Right atrium auricular region (tissue), 2 donors: ENCODE measurements at regions not wholly inside any gene's neighbourhood (a gene's known extent, or its start where the extent isn't known, plus 50 kb on each side); places are given as distances from the start of the nearest gene placed in this dataset.

ENCODE experiments used
- DNase-seq: peaks from one replicate; pipeline ENCODE4 v3.0.0-alpha.2; 2019; ENCODE audit warnings: low spot score
- H3K27ac ChIP-seq, 2 donors: fragments of 200-600 bp; sonication (generic); 1 replicate in 1 of 2; 2 replicates in 1 of 2; pipeline ENCODE4 v1.5.1; 2016 to 2019
- H3K27me3 ChIP-seq, 2 donors: fragments of 200-600 bp; sonication (generic); one replicate each; pipeline versions ENCODE4 v1.5.1 to v1.6.0; 2017 to 2019
- H3K36me3 ChIP-seq: fragments of 200-600 bp; sonication (generic); one replicate; pipeline ENCODE4 v1.5.1; 2016
- H3K4me1 ChIP-seq, 2 donors: fragments of 200-600 bp; sonication (generic); one replicate each; pipeline versions ENCODE4 v1.5.1 to v1.6.0; 2017 to 2019
- H3K4me3 ChIP-seq, 2 donors: fragments of 200-600 bp; sonication (generic); 1 replicate in 1 of 2; 2 replicates in 1 of 2; pipeline ENCODE4 v1.5.1; 2017 to 2019; ENCODE audit warnings: mild to moderate bottlenecking in 1 of 2, moderate library complexity in 1 of 2
- H3K9me3 ChIP-seq, 2 donors: fragments of 200-600 bp; sonication (generic); one replicate each; pipeline ENCODE4 v1.5.1; 2019
- TF ChIP-seq, protein P1 (sequence below), 2 donors: fragments of 200-600 bp; sonication (generic); IDR thresholded peaks; one replicate each; pipeline ENCODE4 v1.5.1; 2019; ENCODE audit warnings: antibody characterized with exemption in 2 of 2

DNA sequence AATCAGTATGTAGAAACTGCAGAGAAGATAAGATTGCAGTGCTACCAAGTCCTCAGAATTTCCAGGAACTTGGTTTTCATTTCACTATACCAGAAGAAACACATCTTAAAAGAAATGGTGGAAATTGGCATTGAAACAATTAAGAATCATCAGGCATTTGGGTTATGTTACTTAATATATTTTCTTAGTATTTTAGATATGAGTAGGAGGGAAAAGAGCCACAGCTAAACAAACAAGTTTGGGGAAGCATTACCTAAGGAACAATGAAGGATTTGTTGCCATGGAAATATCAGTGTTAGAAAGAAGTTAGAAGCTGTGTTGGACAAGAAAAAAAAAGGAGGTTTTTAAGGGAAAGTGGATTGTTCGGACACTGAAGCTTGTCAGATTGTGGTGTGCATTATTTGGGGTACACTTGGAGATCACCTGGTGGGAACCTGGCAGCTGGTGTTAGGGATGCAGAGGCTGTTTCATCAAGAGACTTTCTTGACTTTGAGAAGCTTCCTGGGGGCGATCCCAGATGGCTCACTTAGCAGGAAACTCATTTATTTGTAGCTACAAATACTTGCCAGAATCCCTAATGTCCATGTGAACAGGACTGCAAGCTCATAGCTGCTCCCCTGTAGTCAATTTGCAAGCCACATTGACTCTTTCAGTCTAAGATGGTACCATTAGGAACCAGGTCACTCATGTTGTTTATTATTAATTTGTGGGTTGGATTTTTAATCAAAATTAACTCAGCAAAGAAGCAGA is 246.7 kb downstream of the RFC3 start:
- no peak overlapping the region for H3K27ac ChIP-seq
- no peak overlapping the region for H3K4me3 ChIP-seq
- TF ChIP-seq, protein P1, sequence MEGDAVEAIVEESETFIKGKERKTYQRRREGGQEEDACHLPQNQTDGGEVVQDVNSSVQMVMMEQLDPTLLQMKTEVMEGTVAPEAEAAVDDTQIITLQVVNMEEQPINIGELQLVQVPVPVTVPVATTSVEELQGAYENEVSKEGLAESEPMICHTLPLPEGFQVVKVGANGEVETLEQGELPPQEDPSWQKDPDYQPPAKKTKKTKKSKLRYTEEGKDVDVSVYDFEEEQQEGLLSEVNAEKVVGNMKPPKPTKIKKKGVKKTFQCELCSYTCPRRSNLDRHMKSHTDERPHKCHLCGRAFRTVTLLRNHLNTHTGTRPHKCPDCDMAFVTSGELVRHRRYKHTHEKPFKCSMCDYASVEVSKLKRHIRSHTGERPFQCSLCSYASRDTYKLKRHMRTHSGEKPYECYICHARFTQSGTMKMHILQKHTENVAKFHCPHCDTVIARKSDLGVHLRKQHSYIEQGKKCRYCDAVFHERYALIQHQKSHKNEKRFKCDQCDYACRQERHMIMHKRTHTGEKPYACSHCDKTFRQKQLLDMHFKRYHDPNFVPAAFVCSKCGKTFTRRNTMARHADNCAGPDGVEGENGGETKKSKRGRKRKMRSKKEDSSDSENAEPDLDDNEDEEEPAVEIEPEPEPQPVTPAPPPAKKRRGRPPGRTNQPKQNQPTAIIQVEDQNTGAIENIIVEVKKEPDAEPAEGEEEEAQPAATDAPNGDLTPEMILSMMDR (IDR thresholded peaks at IDR 0.05) = no peak
- H3K36me3 ChIP-seq = no peaks in the 10 kb centered on the region
- H3K4me1 ChIP-seq = no peaks in the 10 kb centered on the region
- DNase-seq = no peak
- no peaks in the 10 kb centered on the region for H3K9me3 ChIP-seq
- H3K27me3 ChIP-seq = no peaks in the 10 kb centered on the region

DNA sequence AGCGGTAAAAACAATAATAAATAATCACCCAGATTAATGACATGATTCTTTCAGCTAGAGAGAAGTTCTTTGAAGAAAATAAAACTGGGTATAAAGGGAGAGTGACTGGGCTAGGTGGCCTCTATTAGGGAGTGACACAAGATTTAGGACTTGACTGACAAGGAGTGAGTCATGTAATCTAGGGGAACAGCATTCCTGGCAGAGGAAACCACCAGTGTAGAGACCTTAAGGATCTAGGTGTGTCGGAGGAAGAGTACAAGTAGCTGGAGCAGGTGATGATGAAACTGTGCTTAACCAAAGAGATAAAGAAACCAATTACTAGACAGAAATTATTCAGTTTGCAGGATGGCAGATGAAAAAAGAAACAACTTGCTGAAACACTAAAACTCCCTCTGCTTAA is 248.0 kb downstream of the RFC3 start:
- H3K4me1 ChIP-seq = no peaks in the 10 kb centered on the region
- TF ChIP-seq, protein P1 (IDR thresholded peaks at IDR 0.05) = no peak
- no peak overlapping the region for H3K4me3 ChIP-seq
- no peak overlapping the region for H3K27ac ChIP-seq
- no peaks in the 10 kb centered on the region for H3K36me3 ChIP-seq
- no peaks in the 10 kb centered on the region for H3K9me3 ChIP-seq
- no peak for DNase-seq
- no peaks in the 10 kb centered on the region for H3K27me3 ChIP-seq

DNA sequence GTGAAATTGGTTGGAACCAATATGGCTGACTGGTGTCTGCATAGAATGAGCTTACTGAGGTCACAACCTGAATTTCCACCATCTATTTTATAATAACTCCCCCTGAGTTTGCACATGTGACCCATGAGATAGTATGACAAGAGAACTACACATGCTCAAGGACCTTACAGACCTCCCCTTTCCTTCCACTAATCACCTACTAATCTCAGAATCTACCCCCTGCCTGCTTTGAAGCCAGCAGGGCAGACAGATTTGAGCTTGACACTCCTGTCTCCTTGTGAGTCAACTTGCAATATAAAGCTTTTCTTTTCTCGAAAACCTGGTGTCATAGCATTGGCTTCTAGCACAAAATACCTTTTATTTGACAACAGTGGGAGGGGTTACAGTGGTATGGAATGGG is 248.4 kb downstream of the RFC3 start:
- Histone ChIP-seq H3K4me3 (no peak overlapping the region), H3K27me3 (no peaks in the 10 kb centered on the region), H3K9me3 (no peaks in the 10 kb centered on the region), H3K27ac (no peak overlapping the region), H3K36me3 (no peaks in the 10 kb centered on the region), H3K4me1 (no peaks in the 10 kb centered on the region)
- DNase-seq = no peak
- TF ChIP-seq, protein P1 (IDR thresholded peaks at IDR 0.05) = no peak

DNA sequence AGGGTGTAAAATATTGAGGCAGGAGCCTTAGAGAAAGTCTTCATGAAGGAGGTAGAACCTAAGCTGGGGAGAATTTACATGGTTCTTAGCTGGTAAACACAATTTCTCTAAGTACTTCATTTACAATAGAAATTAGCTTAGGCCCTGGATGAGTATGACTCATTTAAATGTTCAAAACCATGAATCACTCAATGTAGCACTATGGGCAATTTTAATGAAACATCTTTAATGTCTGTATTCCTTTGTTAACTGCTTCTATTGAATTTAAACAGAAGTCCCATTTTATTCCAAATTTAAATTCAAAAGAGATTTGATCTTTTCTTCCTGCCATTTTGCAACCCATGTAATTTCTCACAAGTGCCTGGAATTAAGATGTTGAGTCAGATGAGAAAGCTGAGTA is 252.1 kb downstream of the RFC3 start:
- H3K9me3 ChIP-seq = peaks cover 0 to 18% of the 10 kb centered on the region in 2 donors
- no peak overlapping the region for H3K4me3 ChIP-seq
- TF ChIP-seq, protein P1 (IDR thresholded peaks at IDR 0.05) = no peak
- H3K27ac ChIP-seq = no peak overlapping the region
- no peaks in the 10 kb centered on the region for H3K27me3 ChIP-seq
- no peaks in the 10 kb centered on the region for H3K4me1 ChIP-seq
- no peaks in the 10 kb centered on the region for H3K36me3 ChIP-seq
- no peak for DNase-seq

DNA sequence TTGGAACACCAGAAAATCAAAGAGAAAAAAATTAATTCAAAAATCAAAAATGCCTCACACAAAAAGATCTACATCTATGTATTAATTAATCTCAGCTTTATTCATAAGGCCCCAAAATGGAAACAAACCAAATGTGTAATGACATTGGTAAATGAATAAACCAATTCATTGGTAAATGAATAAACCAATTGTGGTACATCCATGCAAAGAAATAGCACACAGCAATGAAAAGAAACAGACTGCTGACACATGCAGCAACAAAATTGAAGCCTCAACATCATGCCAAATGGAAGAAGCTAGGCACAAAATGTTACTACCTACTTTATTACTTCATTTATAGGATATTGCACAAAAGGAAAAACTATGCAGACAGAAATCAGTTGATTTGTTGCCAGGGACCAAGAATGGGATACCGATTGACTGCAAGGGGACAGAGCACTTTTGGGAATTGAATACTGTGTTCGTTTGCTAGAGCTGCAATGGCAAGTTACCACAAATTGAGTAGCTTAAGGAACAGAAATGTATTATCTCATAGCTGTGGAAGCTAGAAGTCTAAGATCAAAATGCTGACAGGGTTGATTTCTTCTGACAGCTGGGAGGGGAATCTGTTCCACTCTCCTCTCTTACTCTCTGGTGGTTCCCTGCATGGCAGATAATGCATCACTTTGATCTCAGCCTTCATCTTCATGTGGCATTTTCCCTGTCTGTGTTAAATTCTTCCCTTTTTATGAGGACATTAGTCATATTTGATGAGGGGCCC is 252.8 kb downstream of the RFC3 start:
- Histone ChIP-seq H3K9me3 (peaks cover 0 to 21% of the 10 kb centered on the region in 2 donors), H3K36me3 (no peaks in the 10 kb centered on the region), H3K4me3 (no peak overlapping the region), H3K27ac (no peak overlapping the region), H3K27me3 (no peaks in the 10 kb centered on the region), H3K4me1 (no peaks in the 10 kb centered on the region)
- no peak for DNase-seq
- TF ChIP-seq, protein P1 (IDR thresholded peaks at IDR 0.05) = no peak
